A549 (cell line): ENCODE measurements at regions not wholly inside any gene's neighbourhood (a gene's known extent, or its start where the extent isn't known, plus 50 kb on each side); places are given as distances from the start of the nearest gene placed in this dataset.
"Not testable (repeated sequence)": the region's sequence is repeated elsewhere in the genome, so short reads cannot be mapped to it uniquely, and the experiment has no call there.

Experiments used
- ATAC-seq, 2 experiments: fragments of 200-7000 bp in 1 of 2; fragments of >200 bp in 1 of 2; cut with Nextera tagmentation in 1 of 2; cut with Tn5 transposase in 1 of 2; 3 replicates each; pipeline versions ENCODE4 v1.8.0 to v1.9.1; 2018 to 2020; ENCODE audit warnings: mild to moderate bottlenecking in 1 of 2, moderate library complexity in 1 of 2
- CTCF ChIA-PET: fragments of 300-600 bp; sonication (Branson Sonifier 250); formaldehyde crosslinking; extraction: SDS; loops from one replicate; lab custom pipeline; 2021; ENCODE audit warnings: antibody characterized with exemption, inconsistent platforms; lab: Yijun Ruan, JAX
- POLR2A ChIA-PET: fragments of 350-600 bp; formaldehyde crosslinking; extraction: SDS; loops from one replicate; lab custom pipeline; 2021; ENCODE audit warnings: antibody characterized with exemption, inconsistent platforms; lab: Yijun Ruan, JAX
- DNase-seq, 2 experiments: peaks; one replicate each; pipeline versions ENCODE4 v3.0.0 to v3.0.0-alpha.2; 2011 to 2016; ENCODE audit warnings: low read depth in 1 of 2, low spot score in 1 of 2
- FAIRE-seq: peaks from 2 replicates; lab custom pipeline; 2011; peaks lifted over from hg19 to GRCh38; lab: Jason Lieb, UNC
- H3K27ac ChIP-seq, 2 experiments: fragments of >200 bp; sonication (Bioruptor Twin); formaldehyde crosslinking; 3 replicates each; pipeline ENCODE4 v1.5.1; 2016 to 2017
- H3K4me1 ChIP-seq: fragments of >200 bp; sonication (Bioruptor Twin); formaldehyde crosslinking; 3 replicates; pipeline ENCODE4 v1.6.1; 2016
- H3K4me2 ChIP-seq: fragments of >200 bp; sonication (Bioruptor Twin); formaldehyde crosslinking; 3 replicates; pipeline ENCODE4 v1.6.1; 2016
- H3K4me3 ChIP-seq: fragments of >200 bp; sonication (Bioruptor Twin); formaldehyde crosslinking; 3 replicates; pipeline ENCODE4 v1.5.1; 2016
- H3K9me3 ChIP-seq: fragments of >200 bp; sonication (Bioruptor Twin); formaldehyde crosslinking; 3 replicates; pipeline ENCODE4 v1.6.1; 2016
- BCL3 ChIP-seq: fragments of >200 bp; sonication (Bioruptor Twin); formaldehyde crosslinking; IDR thresholded peaks from 3 replicates; pipeline ENCODE4 v1.6.1; 2016
- BHLHE40 ChIP-seq: IDR thresholded peaks from 2 replicates; pipeline ENCODE4 v1.6.1; 2012; ENCODE audit warnings: low read depth, low read length, inconsistent platforms
- HEYL ChIP-seq: fragments of 250-450 bp; sonication (Bioruptor Pico); IDR thresholded peaks from 2 replicates; pipeline ENCODE4 v1.8.0; 2021; ENCODE audit warnings: mild to moderate bottlenecking, moderate library complexity
- JUN ChIP-seq, 2 experiments: fragments of >200 bp; sonication (Bioruptor Twin); formaldehyde crosslinking; IDR thresholded peaks; 2 replicates in 1 of 2; 3 replicates in 1 of 2; pipeline ENCODE4 v1.6.1; 2016 to 2017
- PHF8 ChIP-seq: fragments of 200-600 bp; sonication (generic); IDR thresholded peaks from 2 replicates; pipeline ENCODE4 v1.6.1; 2016; ENCODE audit warnings: low read depth, mild to moderate bottlenecking, antibody characterized with exemption, moderate library complexity, borderline replicate concordance
- RFX5 ChIP-seq: fragments of 450-650 bp; IDR thresholded peaks from 2 replicates; pipeline ENCODE4 v1.7.1; 2014; ENCODE audit warnings: antibody characterized with exemption, mild to moderate bottlenecking, moderate library complexity
- SMC3 ChIP-seq: fragments of >200 bp; sonication (Bioruptor Twin); formaldehyde crosslinking; IDR thresholded peaks from 3 replicates; pipeline ENCODE4 v1.6.1; 2018; ENCODE audit warnings: inconsistent platforms
- SREBF2 ChIP-seq: fragments of 450-650 bp; IDR thresholded peaks from 2 replicates; pipeline ENCODE4 v1.6.1; 2014; ENCODE audit warnings: mild to moderate bottlenecking, moderate library complexity
- ZC3H11A ChIP-seq: fragments of 450-650 bp; IDR thresholded peaks from 2 replicates; pipeline ENCODE4 v1.6.1; 2014; ENCODE audit warnings: antibody characterized with exemption, mild to moderate bottlenecking
- WGBS: methylation state at CpG from one replicate; pipeline ENCODE4 v1.1.6; 2017; ENCODE audit errors: missing lambda C conversion rate; 5-methylcytosine and 5-hydroxymethylcytosine counted together
- TF ChIP-seq, protein P1 (sequence below): fragments of >200 bp; sonication (Bioruptor Twin); formaldehyde crosslinking; IDR thresholded peaks from 3 replicates; pipeline ENCODE4 v1.5.1; 2016
- TF ChIP-seq, protein P2 (sequence below): fragments of 200-600 bp; sonication (generic); IDR thresholded peaks from 2 replicates; pipeline ENCODE4 v1.6.1; 2016; ENCODE audit warnings: antibody characterized with exemption, mild to moderate bottlenecking, moderate library complexity
- TF ChIP-seq, protein P3 (sequence below): fragments of 250-450 bp; sonication (Bioruptor Pico); IDR thresholded peaks from 2 replicates; pipeline ENCODE4 v1.5.0; 2021; ENCODE audit warnings: mild to moderate bottlenecking, moderate library complexity, borderline replicate concordance

DNA sequence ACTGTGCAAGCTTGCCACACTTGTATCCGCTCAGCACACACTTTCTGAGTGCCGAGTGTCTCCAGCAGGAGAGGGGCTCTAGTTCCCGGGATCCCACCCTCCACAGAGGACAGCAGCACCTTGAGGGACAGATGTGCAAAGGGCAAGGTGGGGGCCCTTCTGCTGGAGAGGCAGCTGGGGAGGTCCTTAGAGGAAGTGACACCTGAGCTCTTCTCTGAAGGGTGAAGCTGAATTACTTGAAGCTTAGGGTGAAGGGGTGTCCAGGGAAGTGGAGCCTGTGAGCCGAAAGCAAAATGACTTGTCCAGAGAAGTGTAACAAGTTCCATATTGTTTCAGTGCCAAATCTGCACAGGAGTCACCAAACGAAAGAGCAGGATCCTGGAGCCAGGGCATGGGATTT lies 136.3 kb upstream of the DUSP22 start:
- Histone ChIP-seq H3K4me3 (no peak overlapping the region), H3K4me2 (no peak overlapping the region), H3K27ac (no peak overlapping the region), H3K9me3 (no peaks in the 10 kb centered on the region), H3K4me1 (no peaks in the 10 kb centered on the region)
- ATAC-seq (no peak), FAIRE-seq (no peak), DNase-seq (no peak)
- ChIA-PET POLR2A (no interaction called here), CTCF (no interaction called here)
- no peak for TF ChIP-seq JUN (IDR thresholded peaks at IDR 0.05)
- no peak for TF ChIP-seq BHLHE40
- TF ChIP-seq RFX5, result no peak
- 30% methylated on average over 5 of the region's 5 CpGs for WGBS

GRCh38 chr6:156441-157140 lies 135.7 kb upstream of the DUSP22 start:
- WGBS, result 33% methylated on average over 2 of the region's 4 CpGs
- H3K4me3 ChIP-seq, POLR2A ChIA-PET, H3K9me3 ChIP-seq, H3K4me1 ChIP-seq, ATAC-seq, FAIRE-seq, DNase-seq, CTCF ChIA-PET, H3K27ac ChIP-seq, H3K4me2 ChIP-seq: not testable (repeated sequence)

GRCh38 chr6:157176-157575 lies 135.1 kb upstream of the DUSP22 start:
- DNase-seq, H3K4me1 ChIP-seq, FAIRE-seq, H3K9me3 ChIP-seq, H3K4me2 ChIP-seq, ATAC-seq, POLR2A ChIA-PET, H3K27ac ChIP-seq, H3K4me3 ChIP-seq: not testable (repeated sequence)
- WGBS, result 4% methylated on average over 4 of the region's 4 CpGs
- CTCF ChIA-PET, result interaction anchor here (1.0 kb wide), 1 partner anchor 12 kb away, joined by 3 read pairs; no protein-coding TSS in a partner anchor
- TF ChIP-seq, protein P1, sequence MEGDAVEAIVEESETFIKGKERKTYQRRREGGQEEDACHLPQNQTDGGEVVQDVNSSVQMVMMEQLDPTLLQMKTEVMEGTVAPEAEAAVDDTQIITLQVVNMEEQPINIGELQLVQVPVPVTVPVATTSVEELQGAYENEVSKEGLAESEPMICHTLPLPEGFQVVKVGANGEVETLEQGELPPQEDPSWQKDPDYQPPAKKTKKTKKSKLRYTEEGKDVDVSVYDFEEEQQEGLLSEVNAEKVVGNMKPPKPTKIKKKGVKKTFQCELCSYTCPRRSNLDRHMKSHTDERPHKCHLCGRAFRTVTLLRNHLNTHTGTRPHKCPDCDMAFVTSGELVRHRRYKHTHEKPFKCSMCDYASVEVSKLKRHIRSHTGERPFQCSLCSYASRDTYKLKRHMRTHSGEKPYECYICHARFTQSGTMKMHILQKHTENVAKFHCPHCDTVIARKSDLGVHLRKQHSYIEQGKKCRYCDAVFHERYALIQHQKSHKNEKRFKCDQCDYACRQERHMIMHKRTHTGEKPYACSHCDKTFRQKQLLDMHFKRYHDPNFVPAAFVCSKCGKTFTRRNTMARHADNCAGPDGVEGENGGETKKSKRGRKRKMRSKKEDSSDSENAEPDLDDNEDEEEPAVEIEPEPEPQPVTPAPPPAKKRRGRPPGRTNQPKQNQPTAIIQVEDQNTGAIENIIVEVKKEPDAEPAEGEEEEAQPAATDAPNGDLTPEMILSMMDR, result 0 out of 3 replicates have a peak, but pooled peaks have one; percentile 12

GRCh38 chr6:161657-162056 lies 130.6 kb upstream of the DUSP22 start:
- WGBS, result 15% methylated on average over 2 of the region's 2 CpGs
- H3K4me1 ChIP-seq, CTCF ChIA-PET, H3K9me3 ChIP-seq, H3K27ac ChIP-seq, FAIRE-seq, POLR2A ChIA-PET, H3K4me2 ChIP-seq, ATAC-seq, H3K4me3 ChIP-seq, DNase-seq: not testable (repeated sequence)

DNA sequence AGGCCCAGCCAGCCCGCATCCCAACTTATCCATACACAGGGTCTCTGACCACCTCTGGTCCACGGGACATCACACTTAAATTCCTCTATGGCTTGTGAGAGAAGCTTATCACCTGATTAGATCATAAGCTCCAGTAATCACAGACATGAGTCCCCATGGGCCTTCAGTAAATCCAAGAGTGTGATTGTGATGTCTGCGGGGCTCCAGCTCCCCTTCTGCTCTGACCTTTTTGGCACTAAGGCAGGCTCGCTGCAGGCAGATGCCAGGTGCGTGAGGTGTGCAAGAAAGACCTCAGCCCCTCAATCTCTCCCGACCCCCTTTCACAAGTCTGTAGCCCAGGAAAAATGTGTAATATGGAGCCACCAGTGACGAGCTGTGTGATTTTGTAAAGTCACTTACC lies 127.6 kb upstream of the DUSP22 start:
- TF ChIP-seq SMC3, result no peak
- TF ChIP-seq ZC3H11A, result no peak
- no peak for TF ChIP-seq RFX5
- ChIA-PET CTCF (interaction anchor here (0.6 to 0.9 kb wide), 2 partner anchors 10 to 131 kb away, joined by 3 read pairs; no protein-coding TSS in a partner anchor), POLR2A (no interaction called here)

GRCh38 chr6:165263-165662 lies 127.0 kb upstream of the DUSP22 start:
- FAIRE-seq, result no peak
- no peak for ATAC-seq
- 50% methylated on average over 1 of the region's 1 CpG for WGBS
- Histone ChIP-seq H3K4me3 (no peak overlapping the region), H3K4me2 (no peak overlapping the region), H3K4me1 (no peaks in the 10 kb centered on the region), H3K9me3 (no peaks in the 10 kb centered on the region), H3K27ac (no peak overlapping the region)
- CTCF ChIA-PET, result interaction anchor here (0.6 to 0.9 kb wide), 2 partner anchors 11 to 131 kb away, joined by 3 read pairs; no protein-coding TSS in a partner anchor
- POLR2A ChIA-PET, result no interaction called here
- no peak for DNase-seq
- no peak for TF ChIP-seq SREBF2
- TF ChIP-seq, protein P2, sequence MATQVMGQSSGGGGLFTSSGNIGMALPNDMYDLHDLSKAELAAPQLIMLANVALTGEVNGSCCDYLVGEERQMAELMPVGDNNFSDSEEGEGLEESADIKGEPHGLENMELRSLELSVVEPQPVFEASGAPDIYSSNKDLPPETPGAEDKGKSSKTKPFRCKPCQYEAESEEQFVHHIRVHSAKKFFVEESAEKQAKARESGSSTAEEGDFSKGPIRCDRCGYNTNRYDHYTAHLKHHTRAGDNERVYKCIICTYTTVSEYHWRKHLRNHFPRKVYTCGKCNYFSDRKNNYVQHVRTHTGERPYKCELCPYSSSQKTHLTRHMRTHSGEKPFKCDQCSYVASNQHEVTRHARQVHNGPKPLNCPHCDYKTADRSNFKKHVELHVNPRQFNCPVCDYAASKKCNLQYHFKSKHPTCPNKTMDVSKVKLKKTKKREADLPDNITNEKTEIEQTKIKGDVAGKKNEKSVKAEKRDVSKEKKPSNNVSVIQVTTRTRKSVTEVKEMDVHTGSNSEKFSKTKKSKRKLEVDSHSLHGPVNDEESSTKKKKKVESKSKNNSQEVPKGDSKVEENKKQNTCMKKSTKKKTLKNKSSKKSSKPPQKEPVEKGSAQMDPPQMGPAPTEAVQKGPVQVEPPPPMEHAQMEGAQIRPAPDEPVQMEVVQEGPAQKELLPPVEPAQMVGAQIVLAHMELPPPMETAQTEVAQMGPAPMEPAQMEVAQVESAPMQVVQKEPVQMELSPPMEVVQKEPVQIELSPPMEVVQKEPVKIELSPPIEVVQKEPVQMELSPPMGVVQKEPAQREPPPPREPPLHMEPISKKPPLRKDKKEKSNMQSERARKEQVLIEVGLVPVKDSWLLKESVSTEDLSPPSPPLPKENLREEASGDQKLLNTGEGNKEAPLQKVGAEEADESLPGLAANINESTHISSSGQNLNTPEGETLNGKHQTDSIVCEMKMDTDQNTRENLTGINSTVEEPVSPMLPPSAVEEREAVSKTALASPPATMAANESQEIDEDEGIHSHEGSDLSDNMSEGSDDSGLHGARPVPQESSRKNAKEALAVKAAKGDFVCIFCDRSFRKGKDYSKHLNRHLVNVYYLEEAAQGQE, result no peak
- TF ChIP-seq PHF8, result no peak
- TF ChIP-seq, protein P3, sequence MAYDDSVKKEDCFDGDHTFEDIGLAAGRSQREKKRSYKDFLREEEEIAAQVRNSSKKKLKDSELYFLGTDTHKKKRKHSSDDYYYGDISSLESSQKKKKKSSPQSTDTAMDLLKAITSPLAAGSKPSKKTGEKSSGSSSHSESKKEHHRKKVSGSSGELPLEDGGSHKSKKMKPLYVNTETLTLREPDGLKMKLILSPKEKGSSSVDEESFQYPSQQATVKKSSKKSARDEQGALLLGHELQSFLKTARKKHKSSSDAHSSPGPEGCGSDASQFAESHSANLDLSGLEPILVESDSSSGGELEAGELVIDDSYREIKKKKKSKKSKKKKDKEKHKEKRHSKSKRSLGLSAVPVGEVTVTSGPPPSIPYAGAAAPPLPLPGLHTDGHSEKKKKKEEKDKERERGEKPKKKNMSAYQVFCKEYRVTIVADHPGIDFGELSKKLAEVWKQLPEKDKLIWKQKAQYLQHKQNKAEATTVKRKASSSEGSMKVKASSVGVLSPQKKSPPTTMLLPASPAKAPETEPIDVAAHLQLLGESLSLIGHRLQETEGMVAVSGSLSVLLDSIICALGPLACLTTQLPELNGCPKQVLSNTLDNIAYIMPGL, result no peak
- no peak for TF ChIP-seq HEYL (CRISPR knock-in tag)
- no peak for TF ChIP-seq BCL3

More for the DNA sequence above, 127.6 kb upstream of the DUSP22 start:
- Histone ChIP-seq H3K4me2 (no peak overlapping the region), H3K4me3 (no peak overlapping the region), H3K27ac (no peak overlapping the region), H3K4me1 (no peaks in the 10 kb centered on the region), H3K9me3 (no peaks in the 10 kb centered on the region)
- DNase-seq, result no peak
- no peak for ATAC-seq
- FAIRE-seq, result no peak
- WGBS, result 46% methylated on average over 5 of the region's 7 CpGs
